ENCODE measurements at regions not wholly inside any gene's neighbourhood (a gene's known extent, or its start where the extent isn't known, plus 50 kb on each side); places are given as distances from the start of the nearest gene placed in this dataset.

DNA sequence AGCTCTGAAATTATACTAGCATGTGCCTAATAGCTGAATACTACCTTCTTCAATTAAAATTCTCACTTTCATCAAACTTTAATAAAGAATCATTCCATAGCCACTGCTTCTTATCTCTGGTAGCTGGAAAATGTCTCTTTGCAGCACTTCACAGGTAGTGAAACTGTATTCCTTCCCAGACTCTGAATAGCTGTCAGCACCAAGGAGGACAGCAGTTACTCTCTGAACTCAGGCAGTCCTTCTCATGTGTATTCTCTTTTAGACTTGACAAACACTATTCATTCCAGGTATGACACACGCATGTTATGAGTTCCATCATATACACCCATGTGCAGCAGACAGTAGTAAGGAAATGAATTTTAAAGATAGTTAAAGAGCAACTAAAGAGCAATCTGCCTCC is 627.1 kb downstream of the EFNA5 start:
- Histone ChIP-seq H3K36me3 (no peaks in the 10 kb centered on the region), H3K9me3 (no peaks in the 10 kb centered on the region), H3K4me1 (no peaks in the 10 kb centered on the region), H3K27ac (no peak overlapping the region), H3K4me3 (no peak overlapping the region), H3K27me3 (no peaks in the 10 kb centered on the region)
- TF ChIP-seq POLR2A (IDR thresholded peaks at IDR 0.05): no peak
- TF ChIP-seq, protein P1, sequence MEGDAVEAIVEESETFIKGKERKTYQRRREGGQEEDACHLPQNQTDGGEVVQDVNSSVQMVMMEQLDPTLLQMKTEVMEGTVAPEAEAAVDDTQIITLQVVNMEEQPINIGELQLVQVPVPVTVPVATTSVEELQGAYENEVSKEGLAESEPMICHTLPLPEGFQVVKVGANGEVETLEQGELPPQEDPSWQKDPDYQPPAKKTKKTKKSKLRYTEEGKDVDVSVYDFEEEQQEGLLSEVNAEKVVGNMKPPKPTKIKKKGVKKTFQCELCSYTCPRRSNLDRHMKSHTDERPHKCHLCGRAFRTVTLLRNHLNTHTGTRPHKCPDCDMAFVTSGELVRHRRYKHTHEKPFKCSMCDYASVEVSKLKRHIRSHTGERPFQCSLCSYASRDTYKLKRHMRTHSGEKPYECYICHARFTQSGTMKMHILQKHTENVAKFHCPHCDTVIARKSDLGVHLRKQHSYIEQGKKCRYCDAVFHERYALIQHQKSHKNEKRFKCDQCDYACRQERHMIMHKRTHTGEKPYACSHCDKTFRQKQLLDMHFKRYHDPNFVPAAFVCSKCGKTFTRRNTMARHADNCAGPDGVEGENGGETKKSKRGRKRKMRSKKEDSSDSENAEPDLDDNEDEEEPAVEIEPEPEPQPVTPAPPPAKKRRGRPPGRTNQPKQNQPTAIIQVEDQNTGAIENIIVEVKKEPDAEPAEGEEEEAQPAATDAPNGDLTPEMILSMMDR (IDR thresholded peaks at IDR 0.05 in 4 of 5, conservative IDR thresholded peaks at IDR 0.05 in 1 of 5): no peak
- in situ Hi-C loops (cut with MboI; ENCODE audit: low sequenced_read_pairs in 4 of 4): no loop called here
- DNase-seq (no peak), ATAC-seq (no peak)
- intact Hi-C loops (cut with DNase I; ENCODE audit: low total_unique reads): no loop called here

DNA sequence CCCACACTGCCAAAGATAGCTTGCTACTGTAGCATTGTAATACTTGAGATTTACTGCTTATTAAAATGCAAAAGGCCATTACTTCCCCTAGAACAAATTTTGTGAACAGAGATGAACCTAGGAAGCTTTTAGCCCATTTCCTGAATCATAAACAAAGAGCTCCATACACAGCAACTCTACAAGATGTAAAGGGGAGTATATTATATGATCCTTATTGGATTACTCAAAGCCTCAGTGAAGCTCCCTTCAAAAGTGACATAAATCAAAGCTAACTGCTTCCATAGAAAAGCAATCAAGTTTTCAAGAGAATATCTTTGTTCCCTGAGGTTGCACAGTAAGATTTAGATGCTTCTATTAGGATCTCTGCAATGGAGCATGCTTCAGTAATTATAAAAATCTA is 629.8 kb downstream of the EFNA5 start:
- Histone ChIP-seq H3K27me3 (no peaks in the 10 kb centered on the region), H3K36me3 (no peaks in the 10 kb centered on the region), H3K27ac (no peak overlapping the region), H3K4me3 (no peak overlapping the region), H3K9me3 (no peaks in the 10 kb centered on the region), H3K4me1 (no peaks in the 10 kb centered on the region)
- no peak for TF ChIP-seq POLR2A (IDR thresholded peaks at IDR 0.05)
- TF ChIP-seq, protein P1 (IDR thresholded peaks at IDR 0.05 in 4 of 5, conservative IDR thresholded peaks at IDR 0.05 in 1 of 5): no peak
- in situ Hi-C loops (cut with MboI; ENCODE audit: low sequenced_read_pairs in 4 of 4) (no loop called here), intact Hi-C loops (cut with DNase I; ENCODE audit: low total_unique reads) (no loop called here)
- DNase-seq (no peak), ATAC-seq (no peak)

DNA sequence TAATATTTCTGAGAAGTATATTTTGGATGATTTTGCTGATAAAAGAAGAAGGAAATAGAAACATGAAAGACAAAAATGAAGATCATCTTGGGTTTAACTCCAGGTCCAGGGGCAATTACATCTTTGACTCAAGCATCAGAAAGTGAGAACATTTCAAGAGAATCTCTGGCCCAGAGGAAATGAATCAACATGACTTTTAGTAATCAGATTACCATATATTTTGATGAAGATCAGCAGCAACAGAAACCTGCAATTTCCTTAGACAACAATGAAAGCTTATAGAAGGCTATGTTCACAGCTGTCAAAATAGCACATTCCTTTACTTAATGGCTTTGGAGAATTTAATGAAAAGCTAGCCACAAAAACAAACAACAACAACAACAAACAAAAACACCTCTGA is 638.1 kb downstream of the EFNA5 start:
- no peaks in the 10 kb centered on the region for H3K36me3 ChIP-seq
- DNase-seq: no peak
- intact Hi-C loops (cut with DNase I; ENCODE audit: low total_unique reads): no loop called here

DNA sequence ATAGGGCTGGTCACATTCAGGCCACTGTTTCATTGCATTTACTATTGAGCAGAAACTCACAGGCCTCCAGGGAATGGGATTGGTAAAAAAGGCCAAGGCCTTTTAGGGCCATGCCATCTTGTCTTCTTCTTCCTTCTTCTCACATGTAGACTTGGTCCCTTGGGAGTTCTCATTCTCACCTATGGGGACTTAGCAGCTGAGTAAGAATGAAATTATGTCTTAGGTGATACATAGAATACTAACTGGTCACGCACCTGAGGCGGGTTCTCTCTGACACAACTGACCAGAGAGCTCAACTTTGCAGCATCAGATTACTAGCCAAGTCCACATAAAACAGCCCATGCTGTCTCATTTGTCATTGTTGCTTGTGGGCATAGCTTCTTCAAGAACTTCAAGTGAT is 641.8 kb downstream of the EFNA5 start:
- intact Hi-C loops (cut with DNase I; ENCODE audit: low total_unique reads) (no loop called here), in situ Hi-C loops (cut with MboI; ENCODE audit: low sequenced_read_pairs in 4 of 4) (no loop called here)
- H3K4me1 ChIP-seq: no peaks in the 10 kb centered on the region
- no peak for DNase-seq
- no peaks in the 10 kb centered on the region for H3K27me3 ChIP-seq
- no peak overlapping the region for H3K27ac ChIP-seq
- ATAC-seq: no peak
- no peak overlapping the region for H3K4me3 ChIP-seq
- no peaks in the 10 kb centered on the region for H3K36me3 ChIP-seq
- no peak for TF ChIP-seq POLR2A (IDR thresholded peaks at IDR 0.05)
- TF ChIP-seq, protein P1 (IDR thresholded peaks at IDR 0.05 in 4 of 5, conservative IDR thresholded peaks at IDR 0.05 in 1 of 5): no peak
- no peaks in the 10 kb centered on the region for H3K9me3 ChIP-seq

More for the DNA sequence above, 638.1 kb downstream of the EFNA5 start:
- in situ Hi-C loops (cut with MboI; ENCODE audit: low sequenced_read_pairs in 4 of 4): no loop called here
- no peak overlapping the region for H3K27ac ChIP-seq
- no peaks in the 10 kb centered on the region for H3K27me3 ChIP-seq
- no peak for TF ChIP-seq POLR2A (IDR thresholded peaks at IDR 0.05)
- TF ChIP-seq, protein P1 (IDR thresholded peaks at IDR 0.05 in 4 of 5, conservative IDR thresholded peaks at IDR 0.05 in 1 of 5): no peak
- no peaks in the 10 kb centered on the region for H3K9me3 ChIP-seq
- no peaks in the 10 kb centered on the region for H3K4me1 ChIP-seq
- no peak overlapping the region for H3K4me3 ChIP-seq
- no peak for ATAC-seq

DNA sequence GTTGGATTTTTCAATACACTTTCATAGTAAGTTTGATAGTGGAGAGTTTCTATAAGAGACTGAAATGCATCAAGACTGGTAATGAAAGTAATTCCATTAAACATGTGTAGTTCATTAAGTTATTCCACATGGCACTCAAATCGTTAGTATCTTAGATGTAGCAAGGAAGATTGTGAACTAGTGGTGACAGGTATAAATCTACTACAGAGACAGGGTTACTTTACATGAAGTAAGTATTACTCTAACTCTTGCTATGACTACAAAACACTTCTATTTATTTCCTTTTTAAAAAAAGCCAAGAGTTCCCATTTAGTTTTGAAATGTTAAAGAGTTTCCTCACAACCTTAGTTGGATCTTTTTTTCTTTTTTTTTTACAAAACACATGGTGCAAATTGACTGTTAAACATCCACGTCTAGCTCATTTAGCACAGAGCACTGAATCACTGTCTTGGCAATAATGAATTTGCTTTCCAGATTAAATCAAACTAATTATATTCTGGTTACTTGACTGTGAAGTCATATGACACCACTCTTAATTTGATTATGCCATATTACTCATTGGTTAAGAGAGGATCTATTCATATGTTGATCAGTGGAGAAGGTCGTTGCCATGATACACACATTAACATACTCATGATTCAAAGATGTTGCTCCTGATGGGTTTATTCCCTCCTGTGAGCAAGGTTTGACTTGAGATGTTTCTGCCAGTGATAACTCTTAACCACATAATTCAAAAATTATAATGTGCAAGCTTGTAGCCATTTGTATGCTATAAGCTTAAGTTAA is 644.8 kb downstream of the EFNA5 start:
- TF ChIP-seq, protein P1 (IDR thresholded peaks at IDR 0.05 in 4 of 5, conservative IDR thresholded peaks at IDR 0.05 in 1 of 5): no peak
- no peak for TF ChIP-seq POLR2A (IDR thresholded peaks at IDR 0.05)
- Histone ChIP-seq H3K9me3 (no peaks in the 10 kb centered on the region), H3K4me3 (no peak overlapping the region), H3K27me3 (no peaks in the 10 kb centered on the region), H3K36me3 (no peaks in the 10 kb centered on the region), H3K4me1 (no peaks in the 10 kb centered on the region), H3K27ac (no peak overlapping the region)
- DNase-seq (no peak), ATAC-seq (no peak)
- in situ Hi-C loops (cut with MboI; ENCODE audit: low sequenced_read_pairs in 4 of 4): no loop called here
- intact Hi-C loops (cut with DNase I; ENCODE audit: low total_unique reads): no loop called here
